Adrenal gland (tissue), 9 donors: ENCODE measurements at regions not wholly inside any gene's neighbourhood (a gene's known extent, or its start where the extent isn't known, plus 50 kb on each side); places are given as distances from the start of the nearest gene placed in this dataset.

Source experiments
- DNase-seq, 7 donors: peaks; one replicate each; pipeline ENCODE4 v3.0.0-alpha.2; 2019 to 2020
- H3K27ac ChIP-seq, 5 donors: fragments of 200-600 bp; sonication (generic) in 4 of 5; 1 replicate in 3 of 5; 2 replicates in 2 of 5; pipeline versions ENCODE4 v1.5.1 to v1.8.0; 2016 to 2020; ENCODE audit warnings: mild to moderate bottlenecking in 1 of 5
- H3K27me3 ChIP-seq: fragments of 200-600 bp; 2 replicates; pipeline ENCODE4 v1.8.0; 2021
- H3K36me3 ChIP-seq, 2 donors: fragments of 200-600 bp; replicated peaks in 1 of 2; 1 replicate in 1 of 2; 2 replicates in 1 of 2; pipeline versions ENCODE4 v1.5.1 to v1.8.0; 2018 to 2022
- H3K4me1 ChIP-seq, 2 donors: fragments of 200-600 bp; replicated peaks in 1 of 2; 1 replicate in 1 of 2; 2 replicates in 1 of 2; pipeline versions ENCODE4 v1.5.1 to v1.8.0; 2018 to 2021
- H3K4me3 ChIP-seq, 4 donors: fragments of 200-600 bp; sonication (generic) in 3 of 4; one replicate each; pipeline ENCODE4 v1.5.1; 2016 to 2018
- H3K9me3 ChIP-seq, 3 donors: fragments of 200-600 bp; sonication (generic) in 1 of 3; replicated peaks in 1 of 3; 1 replicate in 2 of 3; 2 replicates in 1 of 3; pipeline versions ENCODE4 v1.5.1 to v1.8.0; 2016 to 2021
- POLR2A ChIP-seq, 2 donors: fragments of 450-650 bp; IDR thresholded peaks; one replicate each; pipeline ENCODE4 v1.6.1; 2017; ENCODE audit warnings: antibody characterized with exemption in 2 of 2, mild to moderate bottlenecking in 2 of 2, moderate library complexity in 1 of 2
- WGBS, 4 donors: extraction: QIAGEN DNeasy Blood & Tissue Kit in 2 of 4; methylation state at CpG; one replicate each; pipeline versions ENCODE4 v1.1.5 to v1.1.7; 2013 to 2017; 5-methylcytosine and 5-hydroxymethylcytosine counted together
- intact Hi-C, 2 donors: fragments of 100-400 bp; cut with DNase I; formaldehyde crosslinking; loops; one replicate each; pipeline versions ENCODE4 v1.14.1 to v1.15.0; 2022 to 2023
- TF ChIP-seq, protein P1 (sequence below), 6 experiments: fragments of 450-650 bp in 4 of 6; fragments of 200-600 bp in 2 of 6; sonication (generic) in 1 of 6; IDR thresholded peaks; 1 replicate in 5 of 6; 2 replicates in 1 of 6; pipeline versions ENCODE4 v1.5.1 to v1.8.0; 2016 to 2021; ENCODE audit warnings: antibody characterized with exemption in 6 of 6, mild to moderate bottlenecking in 2 of 6, moderate library complexity in 1 of 6
- donor health status: healthy with polysubstance abuse.
- donor health status: Bipolar disorder and iron deficiency.
- donor health status: DM: yes; HTN: yes; CAD: no.
- donor health status: DM: no; HTN: no; CAD: no.
- donor health status: DM: no; HTN: no; CAD: no.

DNA sequence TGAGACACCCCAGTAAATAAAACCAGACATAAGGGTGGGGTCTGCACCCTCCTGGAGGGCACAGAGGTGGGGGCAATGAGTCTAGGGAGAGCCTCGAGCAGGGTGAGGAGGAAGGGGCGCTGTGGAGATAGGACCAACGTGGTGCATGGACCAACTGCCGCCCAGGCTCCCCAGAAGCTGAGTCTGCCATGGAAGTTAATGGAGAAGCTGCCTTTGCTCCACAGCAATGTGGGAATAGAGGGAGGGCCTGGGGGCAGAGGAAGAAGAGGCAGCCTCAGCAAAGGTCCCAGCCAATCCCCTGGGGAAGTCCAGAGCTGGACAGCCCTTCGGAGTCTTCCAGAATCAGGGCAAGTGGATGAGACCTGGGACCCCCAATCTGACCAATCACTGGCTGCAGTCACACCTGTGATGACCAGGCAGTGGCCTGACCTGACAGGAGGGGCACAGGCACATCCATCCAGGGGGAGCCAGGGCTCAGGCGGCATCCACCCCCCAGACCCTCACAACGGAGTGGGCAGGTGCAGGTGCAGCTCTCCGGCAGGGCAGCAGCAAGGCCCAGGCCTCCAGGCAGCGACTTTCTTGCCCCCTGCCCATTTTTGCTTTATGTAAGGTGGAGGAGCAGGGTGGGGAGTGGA lies 242.2 kb upstream of the PPP2R2D start:
- H3K36me3 ChIP-seq: no peaks in the 10 kb centered on the region
- no peaks in the 10 kb centered on the region for H3K9me3 ChIP-seq
- 90 to 94% (median 93%) methylated on average over 8 to 9 of the region's 9 CpGs for WGBS, 4 donors
- peak in 1 of 7 donors; percentile 1 for DNase-seq
- TF ChIP-seq, protein P1, sequence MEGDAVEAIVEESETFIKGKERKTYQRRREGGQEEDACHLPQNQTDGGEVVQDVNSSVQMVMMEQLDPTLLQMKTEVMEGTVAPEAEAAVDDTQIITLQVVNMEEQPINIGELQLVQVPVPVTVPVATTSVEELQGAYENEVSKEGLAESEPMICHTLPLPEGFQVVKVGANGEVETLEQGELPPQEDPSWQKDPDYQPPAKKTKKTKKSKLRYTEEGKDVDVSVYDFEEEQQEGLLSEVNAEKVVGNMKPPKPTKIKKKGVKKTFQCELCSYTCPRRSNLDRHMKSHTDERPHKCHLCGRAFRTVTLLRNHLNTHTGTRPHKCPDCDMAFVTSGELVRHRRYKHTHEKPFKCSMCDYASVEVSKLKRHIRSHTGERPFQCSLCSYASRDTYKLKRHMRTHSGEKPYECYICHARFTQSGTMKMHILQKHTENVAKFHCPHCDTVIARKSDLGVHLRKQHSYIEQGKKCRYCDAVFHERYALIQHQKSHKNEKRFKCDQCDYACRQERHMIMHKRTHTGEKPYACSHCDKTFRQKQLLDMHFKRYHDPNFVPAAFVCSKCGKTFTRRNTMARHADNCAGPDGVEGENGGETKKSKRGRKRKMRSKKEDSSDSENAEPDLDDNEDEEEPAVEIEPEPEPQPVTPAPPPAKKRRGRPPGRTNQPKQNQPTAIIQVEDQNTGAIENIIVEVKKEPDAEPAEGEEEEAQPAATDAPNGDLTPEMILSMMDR (IDR thresholded peaks at IDR 0.05): no peak
- no peak for TF ChIP-seq POLR2A (IDR thresholded peaks at IDR 0.05)
- H3K27ac ChIP-seq: no peak overlapping the region
- intact Hi-C loops: no loop called here
- H3K27me3 ChIP-seq: no peaks in the 10 kb centered on the region
- peaks cover 7 to 11% of the 10 kb centered on the region in 2 donors for H3K4me1 ChIP-seq
- no peak overlapping the region for H3K4me3 ChIP-seq

DNA sequence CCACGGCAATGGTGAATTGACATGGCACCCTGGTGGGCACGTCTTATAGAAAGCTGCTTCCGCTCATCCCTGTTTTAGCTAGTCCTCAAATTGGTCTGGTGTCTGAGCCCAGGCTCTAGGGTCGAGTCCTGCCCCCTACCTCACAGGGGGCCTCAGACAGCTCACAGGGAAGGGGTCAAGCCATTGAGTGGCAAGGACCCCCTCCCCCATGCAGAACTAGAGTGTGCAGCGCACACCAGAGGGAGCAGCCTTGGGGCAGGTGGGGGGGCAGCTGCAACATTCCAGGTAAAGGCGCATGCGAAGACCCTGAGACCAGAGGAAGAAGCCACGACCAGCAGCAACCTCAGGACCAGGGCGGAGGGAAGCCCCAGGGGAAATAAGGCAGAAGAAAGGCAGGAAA lies 240.4 kb upstream of the PPP2R2D start:
- Histone ChIP-seq H3K36me3 (no peaks in the 10 kb centered on the region), H3K4me1 (peaks cover 0 to under 1% of the 10 kb centered on the region in 2 donors), H3K4me3 (no peak overlapping the region), H3K27ac (no peak overlapping the region), H3K9me3 (no peaks in the 10 kb centered on the region), H3K27me3 (no peaks in the 10 kb centered on the region)
- 91 to 94% (median 92%) methylated on average over 8 to 9 of the region's 9 CpGs for WGBS, 4 donors
- no peak for DNase-seq
- intact Hi-C loops: no loop called here
- TF ChIP-seq, protein P1 (IDR thresholded peaks at IDR 0.05): no peak
- TF ChIP-seq POLR2A (IDR thresholded peaks at IDR 0.05): no peak

DNA sequence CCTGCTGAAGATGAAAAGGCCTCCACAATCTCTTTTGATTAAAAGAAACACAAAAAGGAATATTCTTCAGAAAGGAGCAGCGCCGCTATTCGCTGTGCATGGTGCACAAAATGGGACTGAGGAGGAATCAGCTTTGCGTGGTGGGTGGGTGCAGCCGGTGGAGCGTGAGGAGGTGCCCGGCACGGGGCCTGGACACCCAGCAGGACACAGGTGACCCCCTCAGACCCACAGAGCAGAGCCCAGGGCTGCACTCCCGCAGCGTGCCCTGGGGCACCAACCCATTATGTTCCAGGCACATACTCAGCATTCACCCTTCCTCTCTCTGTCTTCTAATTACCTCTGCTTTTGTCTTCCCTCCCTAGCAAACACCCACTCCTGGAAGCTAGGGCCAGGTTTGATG lies 238.0 kb upstream of the PPP2R2D start:
- Histone ChIP-seq H3K4me3 (no peak overlapping the region), H3K4me1 (no peaks in the 10 kb centered on the region), H3K36me3 (no peaks in the 10 kb centered on the region), H3K27me3 (no peaks in the 10 kb centered on the region), H3K27ac (no peak overlapping the region), H3K9me3 (no peaks in the 10 kb centered on the region)
- DNase-seq: no peak
- 88 to 94% (median 90%) methylated on average over 10 of the region's 10 CpGs for WGBS, 4 donors
- no peak for TF ChIP-seq POLR2A (IDR thresholded peaks at IDR 0.05)
- TF ChIP-seq, protein P1 (IDR thresholded peaks at IDR 0.05): no peak
- intact Hi-C loops: no loop called here

DNA sequence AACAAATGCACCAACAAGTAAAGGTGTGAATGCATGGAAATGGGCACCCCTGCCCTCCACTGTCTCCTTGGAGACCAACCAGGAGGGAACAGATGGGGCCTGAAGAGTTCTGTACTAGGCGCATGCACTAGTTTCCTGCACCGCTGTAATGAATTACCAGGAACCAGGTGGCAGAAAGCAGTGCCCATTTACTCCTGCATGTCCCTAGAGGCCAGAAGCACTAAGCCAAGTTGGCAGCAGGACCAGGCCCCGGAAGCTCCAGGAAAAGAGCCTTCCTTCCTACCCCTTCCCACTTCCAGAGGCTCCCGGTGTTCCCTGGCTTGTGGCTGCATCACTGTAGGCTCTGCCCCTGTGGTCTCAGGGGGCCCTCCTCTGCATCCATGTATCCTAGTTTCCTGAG lies 237.5 kb upstream of the PPP2R2D start:
- Histone ChIP-seq H3K4me1 (no peaks in the 10 kb centered on the region), H3K36me3 (no peaks in the 10 kb centered on the region), H3K27me3 (no peaks in the 10 kb centered on the region), H3K9me3 (no peaks in the 10 kb centered on the region), H3K27ac (no peak overlapping the region), H3K4me3 (no peak overlapping the region)
- WGBS, 4 donors: 74 to 88% (median 84%) methylated on average over 4 of the region's 4 CpGs
- no peak for DNase-seq
- no peak for TF ChIP-seq POLR2A (IDR thresholded peaks at IDR 0.05)
- TF ChIP-seq, protein P1 (IDR thresholded peaks at IDR 0.05): no peak
- intact Hi-C loops: no loop called here
